ENCODE measurements at regions not wholly inside any gene's neighbourhood (a gene's known extent, or its start where the extent isn't known, plus 50 kb on each side); places are given as distances from the start of the nearest gene placed in this dataset.
"Not testable (repeated sequence)": the region's sequence is repeated elsewhere in the genome, so short reads cannot be mapped to it uniquely, and the experiment has no call there.

- no peak for DNase-seq (ENCODE audit: low spot score in 2 of 2)
- peaks cover 13% of the 10 kb centered on the region for H3K4me1 Mint-ChIP-seq
- H3K27me3 Mint-ChIP-seq, result peaks cover 8% of the 10 kb centered on the region
- ATAC-seq (ENCODE audit: low read depth), result no peak
- no peaks in the 10 kb centered on the region for H3K9me3 Mint-ChIP-seq
- no peak overlapping the region for H3K4me3 Mint-ChIP-seq
- H3K27ac Mint-ChIP-seq, result no peak overlapping the region
- H3K36me3 Mint-ChIP-seq, result no peaks in the 10 kb centered on the region
Observed at GRCh38 chr6:814378-815347, 121.7 kb upstream of the EXOC2 start.

- Mint-ChIP-seq H3K27ac (no peak overlapping the region), H3K9me3 (no peaks in the 10 kb centered on the region), H3K4me3 (no peak overlapping the region), H3K36me3 (no peaks in the 10 kb centered on the region), H3K27me3 (peaks cover 7% of the 10 kb centered on the region), H3K4me1 (peaks cover 12% of the 10 kb centered on the region)
- ATAC-seq (ENCODE audit: low read depth) (no peak), DNase-seq (ENCODE audit: low spot score in 2 of 2) (no peak)
Observed at GRCh38 chr6:811831-812230, 118.9 kb upstream of the EXOC2 start.

GRCh38 chr6:811191-811590 lies 118.3 kb upstream of the EXOC2 start:
- DNase-seq (ENCODE audit: low spot score in 2 of 2) (no peak), ATAC-seq (ENCODE audit: low read depth) (no peak)
- H3K4me1 Mint-ChIP-seq, result peaks cover 9% of the 10 kb centered on the region
- H3K36me3 Mint-ChIP-seq, result no peaks in the 10 kb centered on the region
- H3K9me3 Mint-ChIP-seq, result no peaks in the 10 kb centered on the region
- H3K27me3 Mint-ChIP-seq, result peaks cover 7% of the 10 kb centered on the region
- H3K4me3 Mint-ChIP-seq, result no peak overlapping the region
- no peak overlapping the region for H3K27ac Mint-ChIP-seq

- Mint-ChIP-seq H3K4me1 (peaks cover 3% of the 10 kb centered on the region), H3K27me3 (peaks cover 21% of the 10 kb centered on the region), H3K9me3 (no peaks in the 10 kb centered on the region), H3K27ac (no peak overlapping the region), H3K4me3 (no peak overlapping the region), H3K36me3 (no peaks in the 10 kb centered on the region)
- DNase-seq (ENCODE audit: low spot score in 2 of 2) (no peak), ATAC-seq (ENCODE audit: low read depth) (no peak)
Observed at GRCh38 chr6:804771-805170, 111.8 kb upstream of the EXOC2 start.

GRCh38 chr6:804317-804716 lies 111.4 kb upstream of the EXOC2 start:
- no peak for ATAC-seq (ENCODE audit: low read depth)
- H3K36me3 Mint-ChIP-seq, result no peaks in the 10 kb centered on the region
- H3K9me3 Mint-ChIP-seq, result no peaks in the 10 kb centered on the region
- no peak overlapping the region for H3K27ac Mint-ChIP-seq
- no peak for DNase-seq (ENCODE audit: low spot score in 2 of 2)
- peaks cover 21% of the 10 kb centered on the region for H3K27me3 Mint-ChIP-seq
- H3K4me1 Mint-ChIP-seq, result peaks cover 3% of the 10 kb centered on the region
- no peak overlapping the region for H3K4me3 Mint-ChIP-seq

GRCh38 chr6:803191-803977 lies 110.4 kb upstream of the EXOC2 start:
- DNase-seq (ENCODE audit: low spot score in 2 of 2) (no peak), ATAC-seq (ENCODE audit: low read depth) (no peak)
- H3K4me1 Mint-ChIP-seq, result peaks cover 3% of the 10 kb centered on the region
- H3K36me3 Mint-ChIP-seq, result no peaks in the 10 kb centered on the region
- no peak overlapping the region for H3K27ac Mint-ChIP-seq
- no peaks in the 10 kb centered on the region for H3K9me3 Mint-ChIP-seq
- peaks cover 21% of the 10 kb centered on the region for H3K27me3 Mint-ChIP-seq
- H3K4me3 Mint-ChIP-seq, result no peak overlapping the region

GRCh38 chr6:802701-803100 lies 109.8 kb upstream of the EXOC2 start:
- ATAC-seq (ENCODE audit: low read depth), result no peak
- Mint-ChIP-seq H3K4me1 (peaks cover 3% of the 10 kb centered on the region), H3K4me3 (no peak overlapping the region), H3K9me3 (no peaks in the 10 kb centered on the region), H3K27ac (no peak overlapping the region), H3K36me3 (no peaks in the 10 kb centered on the region), H3K27me3 (peaks cover 21% of the 10 kb centered on the region)
- DNase-seq (ENCODE audit: low spot score in 2 of 2), result no peak

- H3K36me3 Mint-ChIP-seq; H3K4me1 Mint-ChIP-seq; H3K4me3 Mint-ChIP-seq; H3K27ac Mint-ChIP-seq; DNase-seq (ENCODE audit: low spot score in 2 of 2); ATAC-seq (ENCODE audit: low read depth); H3K9me3 Mint-ChIP-seq: not testable (repeated sequence)
- H3K27me3 Mint-ChIP-seq, result peaks cover 21% of the 10 kb centered on the region
Observed at GRCh38 chr6:802223-802622, 109.3 kb upstream of the EXOC2 start.

- H3K4me1 Mint-ChIP-seq, result peaks cover 3% of the 10 kb centered on the region
- H3K9me3 Mint-ChIP-seq, result no peaks in the 10 kb centered on the region
- H3K27me3 Mint-ChIP-seq, result peaks cover 20% of the 10 kb centered on the region
- no peak overlapping the region for H3K27ac Mint-ChIP-seq
- no peak for ATAC-seq (ENCODE audit: low read depth)
- DNase-seq (ENCODE audit: low spot score in 2 of 2), result no peak
- H3K36me3 Mint-ChIP-seq, result no peaks in the 10 kb centered on the region
- H3K4me3 Mint-ChIP-seq, result no peak overlapping the region
Observed at GRCh38 chr6:799769-800168, 106.8 kb upstream of the EXOC2 start.

GRCh38 chr6:797479-798077 lies 104.6 kb upstream of the EXOC2 start:
- peak; percentile 44 for ATAC-seq (ENCODE audit: low read depth)
- H3K27ac Mint-ChIP-seq, result no peak overlapping the region
- DNase-seq (ENCODE audit: low spot score in 2 of 2), result peak; percentile 21 to 22

GRCh38 chr6:795046-795685 lies 102.2 kb upstream of the EXOC2 start:
- no peak overlapping the region for H3K4me3 Mint-ChIP-seq
- ATAC-seq (ENCODE audit: low read depth), result no peak
- H3K36me3 Mint-ChIP-seq, result no peaks in the 10 kb centered on the region
- peaks cover 19% of the 10 kb centered on the region for H3K27me3 Mint-ChIP-seq
- DNase-seq (ENCODE audit: low spot score in 2 of 2), result no peak
- no peaks in the 10 kb centered on the region for H3K4me1 Mint-ChIP-seq
- no peak overlapping the region for H3K27ac Mint-ChIP-seq
- H3K9me3 Mint-ChIP-seq, result no peaks in the 10 kb centered on the region

More at GRCh38 chr6:797479-798077, 104.6 kb upstream of the EXOC2 start:
- no peaks in the 10 kb centered on the region for H3K9me3 Mint-ChIP-seq
- H3K27me3 Mint-ChIP-seq, result peaks cover 14% of the 10 kb centered on the region
- no peak overlapping the region for H3K4me3 Mint-ChIP-seq
- no peaks in the 10 kb centered on the region for H3K4me1 Mint-ChIP-seq
- no peaks in the 10 kb centered on the region for H3K36me3 Mint-ChIP-seq

- Mint-ChIP-seq H3K9me3 (no peaks in the 10 kb centered on the region), H3K27me3 (peaks cover 21% of the 10 kb centered on the region), H3K36me3 (no peaks in the 10 kb centered on the region), H3K4me1 (peaks cover under 1% of the 10 kb centered on the region), H3K4me3 (no peak overlapping the region), H3K27ac (no peak overlapping the region)
- DNase-seq (ENCODE audit: low spot score in 2 of 2) (no peak), ATAC-seq (ENCODE audit: low read depth) (no peak)
Observed at GRCh38 chr6:793261-793660, 100.3 kb upstream of the EXOC2 start.

GRCh38 chr6:792662-793061 lies 99.7 kb upstream of the EXOC2 start:
- H3K4me1 Mint-ChIP-seq, result peaks cover 4% of the 10 kb centered on the region
- no peaks in the 10 kb centered on the region for H3K36me3 Mint-ChIP-seq
- no peak overlapping the region for H3K4me3 Mint-ChIP-seq
- no peak overlapping the region for H3K27ac Mint-ChIP-seq
- H3K9me3 Mint-ChIP-seq, result no peaks in the 10 kb centered on the region
- ATAC-seq (ENCODE audit: low read depth), result no peak
- H3K27me3 Mint-ChIP-seq, result peaks cover 21% of the 10 kb centered on the region
- DNase-seq (ENCODE audit: low spot score in 2 of 2), result no peak

GRCh38 chr6:788058-788457 lies 95.1 kb upstream of the EXOC2 start:
- Mint-ChIP-seq H3K27me3 (peaks cover 19% of the 10 kb centered on the region), H3K36me3 (no peaks in the 10 kb centered on the region), H3K9me3 (no peaks in the 10 kb centered on the region), H3K4me3 (no peak overlapping the region), H3K27ac (no peak overlapping the region), H3K4me1 (peaks cover 4% of the 10 kb centered on the region)
- ATAC-seq (ENCODE audit: low read depth) (no peak), DNase-seq (ENCODE audit: low spot score in 2 of 2) (no peak)

All from memory B cell (primary cell).